ENCODE measurements at regions not wholly inside any gene's neighbourhood (a gene's known extent, or its start where the extent isn't known, plus 50 kb on each side); places are given as distances from the start of the nearest gene placed in this dataset.

DNA sequence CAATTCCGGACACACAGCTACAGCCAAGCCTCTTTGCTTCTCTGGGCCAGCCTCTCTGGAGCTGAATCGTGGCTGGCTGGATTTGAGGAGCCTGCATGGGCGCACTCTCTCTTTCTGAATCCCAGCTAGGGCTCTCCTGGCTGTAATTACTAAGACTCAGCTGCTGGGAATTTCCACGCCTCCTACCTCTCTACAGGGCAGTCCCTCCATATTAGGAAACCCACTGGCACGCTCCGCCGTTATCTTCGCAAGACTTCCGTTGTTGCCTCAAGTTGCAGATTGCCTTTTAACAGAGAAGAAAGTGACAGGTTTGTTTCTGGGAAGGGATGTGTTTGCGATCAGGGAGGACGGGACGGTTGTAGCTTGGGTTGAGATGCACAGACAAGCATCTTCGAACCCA, 188.4 kb upstream of the NLRP1 start:
- TF ChIP-seq, protein P1, sequence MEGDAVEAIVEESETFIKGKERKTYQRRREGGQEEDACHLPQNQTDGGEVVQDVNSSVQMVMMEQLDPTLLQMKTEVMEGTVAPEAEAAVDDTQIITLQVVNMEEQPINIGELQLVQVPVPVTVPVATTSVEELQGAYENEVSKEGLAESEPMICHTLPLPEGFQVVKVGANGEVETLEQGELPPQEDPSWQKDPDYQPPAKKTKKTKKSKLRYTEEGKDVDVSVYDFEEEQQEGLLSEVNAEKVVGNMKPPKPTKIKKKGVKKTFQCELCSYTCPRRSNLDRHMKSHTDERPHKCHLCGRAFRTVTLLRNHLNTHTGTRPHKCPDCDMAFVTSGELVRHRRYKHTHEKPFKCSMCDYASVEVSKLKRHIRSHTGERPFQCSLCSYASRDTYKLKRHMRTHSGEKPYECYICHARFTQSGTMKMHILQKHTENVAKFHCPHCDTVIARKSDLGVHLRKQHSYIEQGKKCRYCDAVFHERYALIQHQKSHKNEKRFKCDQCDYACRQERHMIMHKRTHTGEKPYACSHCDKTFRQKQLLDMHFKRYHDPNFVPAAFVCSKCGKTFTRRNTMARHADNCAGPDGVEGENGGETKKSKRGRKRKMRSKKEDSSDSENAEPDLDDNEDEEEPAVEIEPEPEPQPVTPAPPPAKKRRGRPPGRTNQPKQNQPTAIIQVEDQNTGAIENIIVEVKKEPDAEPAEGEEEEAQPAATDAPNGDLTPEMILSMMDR (IDR thresholded peaks at IDR 0.05; ENCODE audit: insufficient read depth, low read length, poor library complexity, severe bottlenecking), result no peak
- TF ChIP-seq EZH2phosphoT487 (conservative IDR thresholded peaks at IDR 0.05; ENCODE audit: low read length), result no peak

All from SU-DHL-6 (cell line).